SH-SY5Y (cell line): ENCODE measurements at regions not wholly inside any gene's neighbourhood (a gene's known extent, or its start where the extent isn't known, plus 50 kb on each side); places are given as distances from the start of the nearest gene placed in this dataset.

Source experiments
- GATA2 ChIP-seq: IDR thresholded peaks from 2 replicates; pipeline ENCODE4 v1.6.1; 2011; ENCODE audit warnings: mild to moderate bottlenecking, low read depth, low read length
- GATA3 ChIP-seq: IDR thresholded peaks from 2 replicates; pipeline ENCODE4 v1.6.1; 2011; ENCODE audit warnings: low read depth, mild to moderate bottlenecking, low read length, moderate library complexity

GRCh38 chr3:22606461-22606860 lies 596.7 kb upstream of the UBE2E2 start:
- no peak for TF ChIP-seq GATA2
- no peak for TF ChIP-seq GATA3
